Keratinocyte (primary cell): ENCODE measurements at regions not wholly inside any gene's neighbourhood (a gene's known extent, or its start where the extent isn't known, plus 50 kb on each side); places are given as distances from the start of the nearest gene placed in this dataset.

Experiments used
- EZH2 ChIP-seq: IDR thresholded peaks from one replicate; pipeline ENCODE4 v1.6.1; 2012; ENCODE audit warnings: inconsistent platforms, mild to moderate bottlenecking, low read length, moderate library complexity
- TF ChIP-seq, protein P1 (sequence below), 3 experiments: IDR thresholded peaks in 1 of 3; conservative IDR thresholded peaks in 1 of 3; optimal IDR thresholded peaks in 1 of 3; 2 replicates in 2 of 3; 3 replicates in 1 of 3; pipeline versions ENCODE3 to v1.5.1; 2011; ENCODE audit warnings: low read length in 3 of 3, mild to moderate bottlenecking in 3 of 3, moderate library complexity in 2 of 3, control low read depth in 1 of 3, inconsistent platforms in 1 of 3; ENCODE audit not compliant: insufficient read depth in 2 of 3; ENCODE audit errors: extremely low read depth in 1 of 3

DNA sequence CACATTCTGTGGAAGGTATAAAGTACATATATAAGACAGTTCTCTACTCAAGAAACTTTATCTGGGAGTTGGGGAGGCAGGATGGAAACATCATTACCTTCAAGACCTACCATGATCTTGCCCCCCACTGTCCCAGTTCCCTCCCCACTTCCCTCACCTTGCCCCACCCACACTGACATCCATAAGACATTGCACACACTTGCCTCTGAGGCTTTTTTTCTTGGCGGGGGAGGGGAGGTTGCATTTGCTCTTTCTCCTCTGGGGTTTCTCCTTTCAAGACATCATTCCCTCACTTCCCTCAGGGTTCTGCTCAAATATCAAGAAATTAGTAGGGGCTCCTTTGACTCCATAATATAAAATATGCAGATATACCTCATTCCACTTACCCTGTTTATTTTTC lies 276.0 kb downstream of the ARL4A start:
- TF ChIP-seq, protein P1, sequence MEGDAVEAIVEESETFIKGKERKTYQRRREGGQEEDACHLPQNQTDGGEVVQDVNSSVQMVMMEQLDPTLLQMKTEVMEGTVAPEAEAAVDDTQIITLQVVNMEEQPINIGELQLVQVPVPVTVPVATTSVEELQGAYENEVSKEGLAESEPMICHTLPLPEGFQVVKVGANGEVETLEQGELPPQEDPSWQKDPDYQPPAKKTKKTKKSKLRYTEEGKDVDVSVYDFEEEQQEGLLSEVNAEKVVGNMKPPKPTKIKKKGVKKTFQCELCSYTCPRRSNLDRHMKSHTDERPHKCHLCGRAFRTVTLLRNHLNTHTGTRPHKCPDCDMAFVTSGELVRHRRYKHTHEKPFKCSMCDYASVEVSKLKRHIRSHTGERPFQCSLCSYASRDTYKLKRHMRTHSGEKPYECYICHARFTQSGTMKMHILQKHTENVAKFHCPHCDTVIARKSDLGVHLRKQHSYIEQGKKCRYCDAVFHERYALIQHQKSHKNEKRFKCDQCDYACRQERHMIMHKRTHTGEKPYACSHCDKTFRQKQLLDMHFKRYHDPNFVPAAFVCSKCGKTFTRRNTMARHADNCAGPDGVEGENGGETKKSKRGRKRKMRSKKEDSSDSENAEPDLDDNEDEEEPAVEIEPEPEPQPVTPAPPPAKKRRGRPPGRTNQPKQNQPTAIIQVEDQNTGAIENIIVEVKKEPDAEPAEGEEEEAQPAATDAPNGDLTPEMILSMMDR (optimal IDR thresholded peaks at IDR 0.05 in 1 of 3, IDR thresholded peaks at IDR 0.05 in 1 of 3, conservative IDR thresholded peaks at IDR 0.05 in 1 of 3; ENCODE audit: extremely low read depth in 1 of 3, insufficient read depth in 2 of 3, low read length in 3 of 3), result no peak
- no peak for TF ChIP-seq EZH2
